ENCODE measurements at regions not wholly inside any gene's neighbourhood (a gene's known extent, or its start where the extent isn't known, plus 50 kb on each side); places are given as distances from the start of the nearest gene placed in this dataset.

DNA sequence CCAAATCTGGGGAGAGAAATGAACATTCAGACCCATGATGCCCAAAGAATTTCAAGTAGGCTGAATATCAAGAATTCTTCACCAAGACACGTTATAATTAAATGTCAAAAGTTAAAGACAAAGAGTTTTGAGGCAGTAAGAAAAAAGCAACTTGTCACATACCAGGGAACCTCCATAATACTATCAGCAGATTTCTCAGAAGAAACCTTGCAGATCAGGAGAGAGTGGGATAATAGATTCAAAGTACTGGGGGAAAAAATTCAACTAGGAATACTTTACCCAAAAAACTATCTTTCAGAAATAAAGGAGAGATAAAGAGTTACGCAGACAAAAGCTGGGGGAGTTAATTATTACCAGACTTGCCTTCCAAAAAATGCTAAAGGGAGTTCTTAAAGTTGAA, 516.0 kb downstream of the CETN3 start:
- TF ChIP-seq, protein P1, sequence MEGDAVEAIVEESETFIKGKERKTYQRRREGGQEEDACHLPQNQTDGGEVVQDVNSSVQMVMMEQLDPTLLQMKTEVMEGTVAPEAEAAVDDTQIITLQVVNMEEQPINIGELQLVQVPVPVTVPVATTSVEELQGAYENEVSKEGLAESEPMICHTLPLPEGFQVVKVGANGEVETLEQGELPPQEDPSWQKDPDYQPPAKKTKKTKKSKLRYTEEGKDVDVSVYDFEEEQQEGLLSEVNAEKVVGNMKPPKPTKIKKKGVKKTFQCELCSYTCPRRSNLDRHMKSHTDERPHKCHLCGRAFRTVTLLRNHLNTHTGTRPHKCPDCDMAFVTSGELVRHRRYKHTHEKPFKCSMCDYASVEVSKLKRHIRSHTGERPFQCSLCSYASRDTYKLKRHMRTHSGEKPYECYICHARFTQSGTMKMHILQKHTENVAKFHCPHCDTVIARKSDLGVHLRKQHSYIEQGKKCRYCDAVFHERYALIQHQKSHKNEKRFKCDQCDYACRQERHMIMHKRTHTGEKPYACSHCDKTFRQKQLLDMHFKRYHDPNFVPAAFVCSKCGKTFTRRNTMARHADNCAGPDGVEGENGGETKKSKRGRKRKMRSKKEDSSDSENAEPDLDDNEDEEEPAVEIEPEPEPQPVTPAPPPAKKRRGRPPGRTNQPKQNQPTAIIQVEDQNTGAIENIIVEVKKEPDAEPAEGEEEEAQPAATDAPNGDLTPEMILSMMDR (conservative IDR thresholded peaks at IDR 0.05; ENCODE audit: low read depth, low read length), result no peak
- TF ChIP-seq EZH2 (IDR thresholded peaks at IDR 0.05; ENCODE audit: low read length, unreplicated experiment) (no peak), EZH2phosphoT487 (IDR thresholded peaks at IDR 0.05; ENCODE audit: borderline replicate concordance, low read length) (no peak)

All from PC-3 (cell line).